ENCODE measurements at regions not wholly inside any gene's neighbourhood (a gene's known extent, or its start where the extent isn't known, plus 50 kb on each side); places are given as distances from the start of the nearest gene placed in this dataset.
A peak's percentile ranks its signal among the peaks of the same experiment; 100 is the strongest.
"Not testable (repeated sequence)": the region's sequence is repeated elsewhere in the genome, so short reads cannot be mapped to it uniquely, and the experiment has no call there.

- no peak for DNase-seq
Measured at GRCh38 chr3:16058521-16058920, 116.0 kb upstream of the GALNT15 start.

- DNase-seq: no peak
Measured at GRCh38 chr3:16059081-16059537, 115.4 kb upstream of the GALNT15 start.

DNA sequence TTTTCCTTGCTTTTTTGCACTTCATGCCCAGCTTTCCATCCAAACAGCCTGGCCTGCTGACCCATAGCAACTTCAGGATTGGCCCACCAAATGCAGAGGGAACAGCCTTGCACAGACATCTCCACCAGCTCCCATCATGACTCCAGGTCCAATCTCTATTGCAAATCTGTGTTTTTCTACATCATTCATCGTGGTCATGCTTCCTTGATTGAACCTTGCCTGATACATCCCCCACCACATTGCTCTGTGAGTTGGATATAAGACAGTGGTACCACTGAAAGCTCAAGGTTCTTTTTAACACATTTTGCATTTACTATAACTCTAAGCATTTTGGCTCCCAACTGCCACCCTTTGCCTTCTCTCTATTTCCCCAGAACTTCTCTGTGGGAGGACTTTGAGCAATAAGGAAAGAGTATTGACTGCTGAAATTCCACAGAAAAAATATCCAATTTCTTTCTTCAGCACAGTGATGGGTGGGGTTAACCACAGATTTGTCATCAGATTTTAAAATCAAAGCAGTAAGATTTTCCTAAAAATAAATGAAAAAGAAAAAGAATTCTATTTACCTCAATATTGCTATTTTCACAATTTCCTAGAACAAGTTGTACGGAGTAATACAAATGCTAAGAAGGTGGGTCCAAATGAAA, 114.6 kb upstream of the GALNT15 start:
- DNase-seq: no peak

- DNase-seq: no peak
Measured at GRCh38 chr3:16060358-16060852, 114.1 kb upstream of the GALNT15 start.

GRCh38 chr3:16060945-16061344, 113.5 kb upstream of the GALNT15 start:
- DNase-seq: no peak

- no peak for DNase-seq
Measured at GRCh38 chr3:16061491-16061890, 113.0 kb upstream of the GALNT15 start.

DNA sequence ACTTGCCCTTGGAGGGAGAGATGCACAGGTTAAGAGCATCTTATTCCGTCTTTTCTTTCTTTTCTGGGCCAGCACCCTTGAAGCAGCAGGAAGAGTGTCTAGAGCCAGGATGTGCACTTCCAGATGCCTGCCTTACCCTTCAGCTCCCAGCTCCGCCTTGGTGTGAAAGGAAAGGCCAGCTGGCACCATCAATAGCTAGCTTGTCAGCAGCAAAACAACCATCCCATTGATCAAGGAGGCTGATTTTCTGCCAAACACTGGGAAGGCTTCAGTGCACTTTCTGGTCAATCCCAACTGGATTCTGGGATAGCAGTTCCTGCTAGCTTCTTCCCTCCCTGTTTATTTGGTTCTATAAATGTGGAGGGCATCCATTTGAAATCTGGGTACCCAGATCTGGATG, 110.9 kb upstream of the GALNT15 start:
- DNase-seq: no peak

DNA sequence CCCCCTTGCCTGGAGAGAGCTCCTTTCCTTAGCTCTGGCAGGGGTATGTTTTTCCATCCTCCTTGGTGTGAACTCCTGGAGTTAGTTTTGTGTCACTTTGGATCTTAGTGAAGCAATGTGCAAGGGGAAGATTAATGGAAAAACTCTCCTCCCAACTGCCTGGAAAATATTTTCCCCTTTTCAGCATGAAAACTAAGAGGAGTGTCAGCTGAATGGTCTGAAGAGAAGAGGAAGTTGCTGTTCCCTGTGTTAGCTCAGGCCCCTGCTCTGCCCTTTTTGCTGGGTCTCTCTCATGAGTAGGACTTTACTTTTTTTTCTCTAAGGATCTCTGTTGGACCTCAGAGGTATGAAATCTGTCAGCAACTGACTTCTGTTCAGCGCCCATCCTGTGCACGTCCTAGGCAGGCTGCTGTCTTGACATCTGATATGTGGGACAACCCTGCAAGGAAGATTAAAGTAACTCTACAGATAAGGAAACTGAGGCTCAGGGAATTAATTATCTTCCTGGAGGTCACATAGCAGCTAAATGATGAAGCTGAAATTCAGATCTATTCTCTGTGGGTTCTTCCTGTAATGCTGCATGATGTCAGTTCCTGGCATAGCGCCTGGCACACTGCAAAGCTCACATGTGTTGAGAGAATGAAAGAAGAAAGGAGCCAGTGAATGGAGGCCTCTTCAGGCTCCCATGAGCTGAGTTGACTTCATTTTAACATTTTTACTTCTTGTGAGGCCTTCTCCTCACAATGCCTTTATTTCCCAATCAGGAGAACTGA, 109.7 kb upstream of the GALNT15 start:
- peak; percentile 5 for DNase-seq

DNA sequence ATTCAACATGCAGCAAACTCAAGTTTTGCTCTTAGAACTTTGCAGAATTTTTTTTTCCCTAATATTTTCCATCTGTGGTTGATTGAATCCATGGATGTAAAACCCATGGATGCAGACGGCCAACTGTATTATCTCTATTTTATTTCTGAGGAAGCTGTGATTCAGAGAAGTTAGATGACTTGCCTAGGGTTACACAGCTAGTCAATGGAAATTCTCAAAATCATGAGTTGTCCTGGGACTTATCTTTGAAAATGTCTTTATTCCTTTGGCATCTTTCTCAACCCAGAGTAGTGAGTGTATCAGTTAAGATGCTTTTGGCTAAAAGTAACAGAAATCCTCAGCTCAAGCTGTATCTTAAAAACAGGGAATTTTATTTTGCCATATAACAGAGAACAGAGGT, 107.9 kb upstream of the GALNT15 start:
- no peak for DNase-seq

- no peak for DNase-seq
Measured at GRCh38 chr3:16066975-16067374, 107.5 kb upstream of the GALNT15 start.

DNA sequence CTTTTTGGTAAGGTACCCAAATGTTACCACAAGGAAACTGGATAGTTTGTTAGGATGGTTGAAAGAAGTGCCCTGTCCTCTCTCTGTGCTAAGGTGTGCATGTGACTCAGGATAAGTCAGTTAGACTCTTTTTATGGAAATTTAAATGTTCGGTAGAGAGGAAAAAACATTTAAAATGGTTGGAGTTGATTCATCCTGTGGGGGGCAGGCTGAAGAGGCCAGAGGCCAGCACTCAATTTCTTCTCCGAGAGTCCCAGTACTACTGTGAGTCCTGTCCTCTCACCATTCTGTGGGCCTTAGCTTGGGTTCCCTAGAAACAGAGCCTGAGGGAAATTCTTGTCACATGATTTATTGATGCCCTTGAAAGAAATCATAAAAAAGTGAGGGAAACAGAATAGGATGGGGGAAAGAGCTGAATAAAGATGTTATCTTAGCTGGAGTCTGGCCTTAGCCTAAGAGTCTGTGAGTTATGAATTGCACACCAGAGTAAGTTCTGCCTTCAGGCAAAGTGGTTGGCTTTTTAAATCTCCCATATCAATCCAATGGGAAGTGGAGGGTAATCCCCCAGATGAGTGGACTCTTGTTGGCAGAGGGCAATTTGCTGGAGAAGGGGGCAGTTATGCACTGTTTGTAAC, 106.5 kb upstream of the GALNT15 start:
- no peak for DNase-seq

DNA sequence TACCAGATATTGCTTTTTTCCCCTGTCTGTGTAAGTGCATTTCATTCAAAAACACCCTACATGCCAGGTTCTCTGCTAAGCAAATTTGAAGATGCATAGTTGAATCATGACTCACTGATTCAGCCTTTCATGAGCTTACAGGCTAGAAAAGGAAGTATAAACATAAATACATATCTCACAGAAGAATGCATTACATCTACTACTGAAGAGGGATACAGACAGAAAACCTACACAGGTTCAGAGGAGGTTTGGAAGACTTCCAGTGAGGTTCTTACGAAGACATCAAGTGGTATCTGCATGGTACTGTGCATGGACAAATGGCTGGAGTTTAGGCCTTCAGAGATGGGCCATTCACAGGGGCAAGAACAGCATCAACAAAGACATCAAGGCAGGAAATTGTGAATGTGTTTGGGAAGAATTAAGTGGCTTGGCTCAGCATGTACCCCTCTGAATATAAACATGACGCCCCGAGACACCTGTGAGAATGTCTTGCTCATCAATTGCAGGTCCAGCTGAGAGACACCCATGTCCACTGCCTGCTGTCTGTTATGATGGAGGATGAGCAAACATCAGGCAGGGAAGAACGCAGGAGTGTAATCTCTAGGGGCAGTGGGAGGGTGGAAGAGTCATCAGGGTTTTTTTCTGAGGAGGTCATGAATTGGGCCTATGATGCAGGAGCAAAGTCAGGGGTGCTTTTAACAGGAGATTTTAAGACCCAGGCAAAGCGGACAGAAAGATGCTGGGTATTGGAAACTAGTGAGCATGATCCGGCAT, 105.1 kb upstream of the GALNT15 start:
- no peak for DNase-seq

DNA sequence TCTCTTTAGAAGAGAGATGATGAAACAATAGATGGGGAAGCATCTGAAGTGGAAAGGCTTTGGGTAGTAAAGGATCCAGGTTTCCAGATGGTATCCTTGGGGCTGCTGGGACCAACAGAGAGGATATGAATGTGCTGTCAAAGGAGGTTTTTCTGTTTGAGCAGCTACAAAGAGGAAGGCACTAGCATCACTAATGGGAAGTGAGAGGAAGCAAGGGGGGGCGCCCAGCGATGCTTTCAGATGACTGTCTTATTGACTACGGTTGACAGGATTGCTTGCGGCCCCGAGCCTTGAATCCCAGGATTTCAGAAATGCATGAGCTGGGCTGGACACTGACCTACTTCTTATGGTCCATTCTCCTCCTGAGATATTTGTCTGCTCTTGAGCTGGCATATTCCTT, 103.8 kb upstream of the GALNT15 start:
- DNase-seq: no peak

GRCh38 chr3:16071206-16071605, 103.3 kb upstream of the GALNT15 start:
- no peak for DNase-seq

- DNase-seq: no peak
Measured at GRCh38 chr3:16072420-16073110, 101.9 kb upstream of the GALNT15 start.

- DNase-seq: no peak
Measured at GRCh38 chr3:16073203-16073602, 101.3 kb upstream of the GALNT15 start.

- not testable (repeated sequence) for DNase-seq
Measured at GRCh38 chr3:16073990-16074671, 100.3 kb upstream of the GALNT15 start.

DNA sequence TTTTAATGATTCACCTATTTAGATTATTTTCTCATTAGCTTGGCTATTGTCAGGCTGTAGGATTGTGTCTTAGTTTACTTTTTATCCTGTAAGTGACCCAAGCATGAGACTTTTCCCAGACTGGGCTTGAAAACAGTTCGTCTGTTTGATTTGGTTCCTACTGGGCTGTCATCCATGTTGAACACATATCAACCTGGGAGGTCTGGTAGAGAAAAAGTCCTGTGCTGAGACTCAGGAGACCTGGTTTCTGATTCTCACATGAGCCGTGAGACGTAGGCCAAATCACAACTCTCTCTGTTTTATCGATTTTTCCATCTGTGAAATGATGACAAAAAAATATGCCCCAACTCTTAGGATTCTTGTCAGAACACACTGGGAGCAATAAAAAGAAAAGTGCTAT, 98.8 kb upstream of the GALNT15 start:
- no peak for DNase-seq

DNA sequence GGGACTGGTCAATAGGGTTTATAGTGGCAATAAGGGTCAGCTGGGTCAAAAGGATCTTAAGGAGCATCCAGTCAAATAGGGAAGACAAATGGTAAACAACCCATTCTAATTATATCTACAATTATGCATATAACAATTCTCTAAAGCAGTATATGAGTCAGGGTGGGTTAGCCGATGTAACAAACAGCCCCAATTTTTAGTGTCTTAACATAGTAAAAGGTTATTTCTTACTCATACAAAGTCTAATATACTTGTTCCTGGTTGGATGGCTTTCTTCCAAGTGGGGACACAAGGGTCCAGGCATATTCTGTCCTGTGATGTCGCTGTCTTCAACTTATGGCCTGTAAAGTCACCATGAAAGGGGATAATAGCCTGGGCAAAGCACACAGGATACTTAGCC, 97.9 kb upstream of the GALNT15 start:
- DNase-seq: no peak

DNA sequence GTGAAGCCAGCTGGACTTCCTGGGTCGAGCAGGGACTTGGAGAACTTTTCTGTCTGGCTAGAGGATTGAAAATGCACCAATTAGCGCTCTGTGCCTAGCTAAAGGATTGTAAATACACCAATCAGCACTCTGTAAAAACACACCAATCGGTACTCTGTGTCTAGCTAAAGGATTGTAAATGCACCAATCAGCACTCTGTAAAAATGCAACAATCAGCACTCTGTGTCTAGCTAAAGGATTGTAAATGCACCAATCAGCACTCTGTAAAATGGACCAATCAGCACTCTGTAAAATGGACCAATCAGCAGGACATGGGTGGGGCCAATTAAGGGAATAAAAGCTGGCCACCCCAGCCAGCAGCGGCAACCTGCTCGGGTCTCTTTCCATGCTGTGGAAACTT, 97.3 kb upstream of the GALNT15 start:
- DNase-seq: not testable (repeated sequence)

- DNase-seq: not testable (repeated sequence)
Measured at GRCh38 chr3:16077681-16078080, 96.8 kb upstream of the GALNT15 start.

DNA sequence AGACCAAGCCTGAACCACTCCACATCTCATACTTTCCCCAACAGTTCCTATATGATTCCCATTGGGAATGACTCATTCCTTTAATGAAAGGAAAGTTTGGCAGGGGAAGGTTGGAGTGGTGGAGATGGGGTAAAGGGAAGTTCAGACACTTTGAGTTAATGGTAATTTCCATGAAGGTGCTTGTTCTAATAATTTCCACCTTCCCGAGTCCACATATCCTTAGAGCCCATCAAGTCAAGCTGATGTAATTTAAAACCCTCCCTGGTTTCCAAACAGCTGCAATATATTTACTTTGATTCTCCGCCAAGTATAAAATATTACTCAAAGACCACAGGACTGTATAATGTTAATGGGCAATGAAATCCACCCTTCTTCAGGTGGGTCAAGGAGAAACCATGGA, 95.0 kb upstream of the GALNT15 start:
- DNase-seq: no peak

Measured in NCI-H1694 (cell line).